ENCODE measurements at regions not wholly inside any gene's neighbourhood (a gene's known extent, or its start where the extent isn't known, plus 50 kb on each side); places are given as distances from the start of the nearest gene placed in this dataset.

GRCh38 chr14:82055515-82056115, 522.0 kb upstream of the SEL1L start:
- Mint-ChIP-seq H3K4me1 (no peaks in the 10 kb centered on the region), H3K9me3 (peaks cover 2 to 12% (median 5%) of the 10 kb centered on the region in 7 donors), H3K27me3 (no peaks in the 10 kb centered on the region), H3K36me3 (no peaks in the 10 kb centered on the region), H3K27ac (no peak overlapping the region), H3K4me3 (no peak overlapping the region)
- ATAC-seq (ENCODE audit: low read depth in 2 of 2): no peak
- DNase-seq: no peak
- no peaks in the 10 kb centered on the region for H3K27me3 ChIP-seq (ENCODE audit: control insufficient read depth, insufficient read depth, low read length)
- no peaks in the 10 kb centered on the region for H3K36me3 ChIP-seq (ENCODE audit: control insufficient read depth, insufficient read depth, low read length)
- H3K9me3 ChIP-seq (ENCODE audit: control insufficient read depth in 2 of 2, low read length in 2 of 2): no peaks in the 10 kb centered on the region
- no peak overlapping the region for H3K4me3 ChIP-seq (ENCODE audit: low read depth, low read length)
- H3K27ac ChIP-seq (ENCODE audit: insufficient read depth, low read length, poor library complexity, severe bottlenecking): no peak overlapping the region
- no peaks in the 10 kb centered on the region for H3K4me1 ChIP-seq (ENCODE audit: control insufficient read depth, insufficient read depth, low read length, poor library complexity, severe bottlenecking)

- Mint-ChIP-seq H3K4me3 (no peak overlapping the region), H3K4me1 (no peaks in the 10 kb centered on the region), H3K27ac (no peak overlapping the region), H3K27me3 (no peaks in the 10 kb centered on the region), H3K36me3 (no peaks in the 10 kb centered on the region), H3K9me3 (peaks cover 6 to 35% (median 16%) of the 10 kb centered on the region in 7 donors)
- Histone ChIP-seq H3K27me3 (ENCODE audit: control insufficient read depth, insufficient read depth, low read length) (no peaks in the 10 kb centered on the region), H3K4me1 (ENCODE audit: control insufficient read depth, insufficient read depth, low read length, poor library complexity, severe bottlenecking) (no peaks in the 10 kb centered on the region), H3K9me3 (ENCODE audit: control insufficient read depth in 2 of 2, low read length in 2 of 2) (no peaks in the 10 kb centered on the region), H3K36me3 (ENCODE audit: control insufficient read depth, insufficient read depth, low read length) (no peaks in the 10 kb centered on the region), H3K4me3 (ENCODE audit: low read depth, low read length) (no peak overlapping the region), H3K27ac (ENCODE audit: insufficient read depth, low read length, poor library complexity, severe bottlenecking) (no peak overlapping the region)
- no peak for ATAC-seq (ENCODE audit: low read depth in 2 of 2)
- DNase-seq: no peak
Measured at GRCh38 chr14:82060219-82060618, 526.6 kb upstream of the SEL1L start.

GRCh38 chr14:82067221-82067875, 533.7 kb upstream of the SEL1L start:
- ATAC-seq (ENCODE audit: low read depth in 2 of 2) (no peak), DNase-seq (no peak)
- H3K27me3 Mint-ChIP-seq: no peaks in the 10 kb centered on the region
- H3K4me1 ChIP-seq (ENCODE audit: control insufficient read depth, insufficient read depth, low read length, poor library complexity, severe bottlenecking): no peaks in the 10 kb centered on the region
- H3K4me1 Mint-ChIP-seq: no peaks in the 10 kb centered on the region
- H3K27me3 ChIP-seq (ENCODE audit: control insufficient read depth, insufficient read depth, low read length): no peaks in the 10 kb centered on the region
- no peak overlapping the region for H3K4me3 Mint-ChIP-seq
- no peaks in the 10 kb centered on the region for H3K36me3 Mint-ChIP-seq
- H3K27ac Mint-ChIP-seq: no peak overlapping the region
- no peaks in the 10 kb centered on the region for H3K9me3 ChIP-seq (ENCODE audit: control insufficient read depth in 2 of 2, low read length in 2 of 2)
- no peaks in the 10 kb centered on the region for H3K36me3 ChIP-seq (ENCODE audit: control insufficient read depth, insufficient read depth, low read length)
- H3K27ac ChIP-seq (ENCODE audit: insufficient read depth, low read length, poor library complexity, severe bottlenecking): no peak overlapping the region
- peaks cover 2 to 32% (median 9%) of the 10 kb centered on the region in 7 donors for H3K9me3 Mint-ChIP-seq
- H3K4me3 ChIP-seq (ENCODE audit: low read depth, low read length): no peak overlapping the region

GRCh38 chr14:82070040-82070439, 536.4 kb upstream of the SEL1L start:
- Histone ChIP-seq H3K27ac (ENCODE audit: insufficient read depth, low read length, poor library complexity, severe bottlenecking) (no peak overlapping the region), H3K36me3 (ENCODE audit: control insufficient read depth, insufficient read depth, low read length) (no peaks in the 10 kb centered on the region), H3K4me3 (ENCODE audit: low read depth, low read length) (no peak overlapping the region), H3K4me1 (ENCODE audit: control insufficient read depth, insufficient read depth, low read length, poor library complexity, severe bottlenecking) (no peaks in the 10 kb centered on the region), H3K27me3 (ENCODE audit: control insufficient read depth, insufficient read depth, low read length) (no peaks in the 10 kb centered on the region), H3K9me3 (ENCODE audit: control insufficient read depth in 2 of 2, low read length in 2 of 2) (no peaks in the 10 kb centered on the region)
- Mint-ChIP-seq H3K4me1 (no peaks in the 10 kb centered on the region), H3K27me3 (no peaks in the 10 kb centered on the region), H3K4me3 (no peak overlapping the region), H3K9me3 (peaks cover 0 to 14% (median 8%) of the 10 kb centered on the region in 7 donors), H3K36me3 (no peaks in the 10 kb centered on the region), H3K27ac (no peak overlapping the region)
- no peak for DNase-seq
- ATAC-seq (ENCODE audit: low read depth in 2 of 2): no peak

- H3K4me3 Mint-ChIP-seq: no peak overlapping the region
- Histone ChIP-seq H3K27me3 (ENCODE audit: control insufficient read depth, insufficient read depth, low read length) (no peaks in the 10 kb centered on the region), H3K4me1 (ENCODE audit: control insufficient read depth, insufficient read depth, low read length, poor library complexity, severe bottlenecking) (no peaks in the 10 kb centered on the region), H3K27ac (ENCODE audit: insufficient read depth, low read length, poor library complexity, severe bottlenecking) (no peak overlapping the region), H3K36me3 (ENCODE audit: control insufficient read depth, insufficient read depth, low read length) (no peaks in the 10 kb centered on the region), H3K9me3 (ENCODE audit: control insufficient read depth in 2 of 2, low read length in 2 of 2) (no peaks in the 10 kb centered on the region), H3K4me3 (ENCODE audit: low read depth, low read length) (no peak overlapping the region)
- no peaks in the 10 kb centered on the region for H3K36me3 Mint-ChIP-seq
- no peaks in the 10 kb centered on the region for H3K4me1 Mint-ChIP-seq
- H3K9me3 Mint-ChIP-seq: peaks cover 0 to 16% (median 5%) of the 10 kb centered on the region in 7 donors
- H3K27ac Mint-ChIP-seq: no peak overlapping the region
- no peaks in the 10 kb centered on the region for H3K27me3 Mint-ChIP-seq
- DNase-seq (no peak), ATAC-seq (ENCODE audit: low read depth in 2 of 2) (no peak)
Measured at GRCh38 chr14:82070753-82071152, 537.1 kb upstream of the SEL1L start.

GRCh38 chr14:82073547-82073946, 539.9 kb upstream of the SEL1L start:
- no peaks in the 10 kb centered on the region for H3K27me3 ChIP-seq (ENCODE audit: control insufficient read depth, insufficient read depth, low read length)
- H3K4me3 ChIP-seq (ENCODE audit: low read depth, low read length): no peak overlapping the region
- no peaks in the 10 kb centered on the region for H3K9me3 ChIP-seq (ENCODE audit: control insufficient read depth in 2 of 2, low read length in 2 of 2)
- Mint-ChIP-seq H3K9me3 (peaks cover 0 to 15% (median 5%) of the 10 kb centered on the region in 7 donors), H3K27me3 (no peaks in the 10 kb centered on the region), H3K36me3 (no peaks in the 10 kb centered on the region), H3K27ac (no peak overlapping the region), H3K4me1 (no peaks in the 10 kb centered on the region), H3K4me3 (no peak overlapping the region)
- DNase-seq (no peak), ATAC-seq (ENCODE audit: low read depth in 2 of 2) (no peak)
- no peaks in the 10 kb centered on the region for H3K4me1 ChIP-seq (ENCODE audit: control insufficient read depth, insufficient read depth, low read length, poor library complexity, severe bottlenecking)
- H3K36me3 ChIP-seq (ENCODE audit: control insufficient read depth, insufficient read depth, low read length): no peaks in the 10 kb centered on the region
- H3K27ac ChIP-seq (ENCODE audit: insufficient read depth, low read length, poor library complexity, severe bottlenecking): no peak overlapping the region

GRCh38 chr14:82075566-82075965, 541.9 kb upstream of the SEL1L start:
- H3K4me3 ChIP-seq (ENCODE audit: low read depth, low read length): no peak overlapping the region
- ATAC-seq (ENCODE audit: low read depth in 2 of 2): no peak
- no peaks in the 10 kb centered on the region for H3K4me1 Mint-ChIP-seq
- H3K4me1 ChIP-seq (ENCODE audit: control insufficient read depth, insufficient read depth, low read length, poor library complexity, severe bottlenecking): no peaks in the 10 kb centered on the region
- H3K9me3 Mint-ChIP-seq: peaks cover 0 to 13% (median 2%) of the 10 kb centered on the region in 7 donors
- peak in 1 of 3 donors; percentile 3 for DNase-seq
- H3K36me3 Mint-ChIP-seq: no peaks in the 10 kb centered on the region
- H3K27ac ChIP-seq (ENCODE audit: insufficient read depth, low read length, poor library complexity, severe bottlenecking): no peak overlapping the region
- H3K36me3 ChIP-seq (ENCODE audit: control insufficient read depth, insufficient read depth, low read length): no peaks in the 10 kb centered on the region
- peaks cover 0 to 4% of the 10 kb centered on the region in 2 experiments for H3K9me3 ChIP-seq (ENCODE audit: control insufficient read depth in 2 of 2, low read length in 2 of 2)
- no peaks in the 10 kb centered on the region for H3K27me3 Mint-ChIP-seq
- no peak overlapping the region for H3K27ac Mint-ChIP-seq
- no peak overlapping the region for H3K4me3 Mint-ChIP-seq
- H3K27me3 ChIP-seq (ENCODE audit: control insufficient read depth, insufficient read depth, low read length): no peaks in the 10 kb centered on the region

GRCh38 chr14:82079553-82079952, 545.9 kb upstream of the SEL1L start:
- Mint-ChIP-seq H3K9me3 (peaks cover 0 to 16% (median 4%) of the 10 kb centered on the region in 7 donors), H3K36me3 (no peaks in the 10 kb centered on the region), H3K4me1 (no peaks in the 10 kb centered on the region), H3K27ac (no peak overlapping the region), H3K4me3 (no peak overlapping the region), H3K27me3 (no peaks in the 10 kb centered on the region)
- Histone ChIP-seq H3K9me3 (ENCODE audit: control insufficient read depth in 2 of 2, low read length in 2 of 2) (peaks cover 0 to 4% of the 10 kb centered on the region in 2 experiments), H3K4me3 (ENCODE audit: low read depth, low read length) (no peak overlapping the region), H3K36me3 (ENCODE audit: control insufficient read depth, insufficient read depth, low read length) (no peaks in the 10 kb centered on the region), H3K27ac (ENCODE audit: insufficient read depth, low read length, poor library complexity, severe bottlenecking) (no peak overlapping the region), H3K27me3 (ENCODE audit: control insufficient read depth, insufficient read depth, low read length) (no peaks in the 10 kb centered on the region), H3K4me1 (ENCODE audit: control insufficient read depth, insufficient read depth, low read length, poor library complexity, severe bottlenecking) (no peaks in the 10 kb centered on the region)
- no peak for ATAC-seq (ENCODE audit: low read depth in 2 of 2)
- DNase-seq: no peak
